NCI-H526 treated with DMSO at 0.1 percent for 48 hours (cell line): ENCODE measurements at regions not wholly inside any gene's neighbourhood (a gene's known extent, or its start where the extent isn't known, plus 50 kb on each side); places are given as distances from the start of the nearest gene placed in this dataset.

Experiments
- DNase-seq: peaks from one replicate; lab custom pipeline; 2025; lab: John Stamatoyannopoulos, UW

DNA sequence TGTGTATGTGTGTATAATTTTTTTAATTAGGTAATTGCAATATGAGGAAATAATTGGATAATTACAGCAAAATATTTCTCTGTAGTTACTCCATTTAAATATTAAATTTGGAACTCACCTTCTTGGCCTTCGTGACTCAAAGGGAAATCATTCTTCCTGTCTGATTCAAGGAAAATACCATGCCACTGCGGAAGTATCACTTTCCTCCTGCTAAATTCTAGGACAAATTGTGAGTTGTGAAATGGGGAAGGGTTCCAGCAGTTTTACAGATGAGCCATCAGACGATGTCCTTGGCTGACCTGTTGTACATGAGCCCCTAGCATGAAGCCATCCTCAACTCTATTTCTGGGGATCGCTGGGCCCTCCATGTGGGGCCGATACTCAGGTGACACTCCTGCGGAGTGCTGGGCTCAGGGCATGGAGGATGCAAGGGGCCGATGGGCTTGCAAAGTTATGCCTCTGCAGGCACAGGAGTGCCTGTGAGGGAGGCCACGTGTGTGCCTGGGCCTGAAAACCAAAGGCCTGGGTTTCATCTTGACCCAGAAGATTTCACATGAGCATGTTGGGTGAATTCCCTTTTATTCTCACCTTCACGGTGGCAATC, 179.6 kb upstream of the TCERG1L start:
- no peak for DNase-seq

GRCh38 chr10:131492211-131492857, 180.8 kb upstream of the TCERG1L start:
- no peak for DNase-seq

DNA sequence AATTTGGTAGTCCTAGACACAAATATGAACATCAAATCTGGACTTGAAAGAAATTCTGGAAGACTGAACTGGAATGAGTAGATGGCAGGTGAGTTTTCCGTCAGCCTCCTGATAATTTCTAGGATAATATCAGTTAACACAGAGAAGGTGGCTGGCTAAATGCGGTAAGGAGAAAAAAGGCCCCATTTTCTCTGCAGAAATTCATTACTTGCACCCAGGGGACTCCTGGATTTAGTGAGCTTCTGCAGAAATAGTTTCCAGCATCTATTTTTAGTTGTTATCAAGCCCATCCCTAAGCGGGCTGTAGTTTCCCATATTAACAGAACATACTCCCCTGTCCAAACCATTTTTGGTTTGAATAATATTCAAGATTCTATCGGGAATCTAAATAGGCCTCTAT, 181.9 kb upstream of the TCERG1L start:
- no peak for DNase-seq

GRCh38 chr10:131494451-131494850, 182.9 kb upstream of the TCERG1L start:
- no peak for DNase-seq

- no peak for DNase-seq
Observed at GRCh38 chr10:131495224-131495623, 183.7 kb upstream of the TCERG1L start.

GRCh38 chr10:131495892-131496291, 184.4 kb upstream of the TCERG1L start:
- DNase-seq, result no peak

DNA sequence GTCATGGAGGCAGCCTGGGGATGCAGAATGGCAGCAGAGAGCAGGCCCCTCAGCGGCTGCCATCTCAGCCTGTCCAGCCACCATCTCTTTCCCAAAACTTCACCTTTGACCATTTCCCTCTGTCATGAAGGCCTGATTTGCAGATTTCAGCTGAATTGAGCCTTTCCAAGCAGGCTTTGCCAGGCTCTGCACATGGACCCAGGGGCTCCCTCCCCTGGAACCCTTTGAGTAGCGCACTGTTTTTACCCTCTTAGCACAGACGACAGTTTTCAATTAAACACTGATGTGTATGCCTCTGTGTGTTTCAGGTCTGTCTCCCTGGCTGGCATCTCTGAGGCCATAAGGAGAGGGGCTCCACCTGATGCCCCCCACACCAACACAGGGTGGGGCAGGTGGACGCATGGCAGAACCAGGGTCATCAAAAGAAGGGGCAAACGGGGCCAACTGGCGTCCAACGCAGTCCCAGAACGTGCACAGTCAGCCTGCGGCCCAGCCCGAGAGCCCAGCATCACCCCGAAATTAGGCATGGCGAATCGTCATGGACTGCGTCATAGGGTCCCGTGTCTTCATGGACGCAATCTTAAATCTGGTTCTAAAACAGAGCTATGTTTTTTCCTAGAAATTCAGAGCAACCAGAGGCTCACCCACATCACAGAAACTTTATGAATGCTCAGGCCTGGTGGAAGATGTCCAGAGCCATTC, 185.0 kb upstream of the TCERG1L start:
- no peak for DNase-seq

DNA sequence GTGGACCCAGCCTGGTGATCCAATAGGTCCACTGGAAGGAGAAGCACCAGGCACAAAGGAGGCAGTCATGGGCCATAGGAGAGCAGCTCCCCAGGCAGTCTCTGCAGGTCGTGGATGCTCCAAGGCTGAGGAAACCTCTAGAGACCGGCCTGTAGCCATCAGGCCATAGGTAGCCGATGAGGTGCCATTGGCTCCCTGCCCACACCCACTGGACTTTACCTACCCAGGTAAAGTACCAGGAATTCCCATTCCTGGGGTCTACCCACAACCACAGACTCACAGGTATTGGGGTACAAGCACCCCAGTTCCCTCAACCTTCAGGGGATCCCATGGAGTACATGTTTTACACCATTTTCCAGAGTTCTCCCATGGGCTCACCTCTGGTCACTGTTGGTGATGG, 188.0 kb upstream of the TCERG1L start:
- DNase-seq, result no peak

- no peak for DNase-seq
Observed at GRCh38 chr10:131500181-131500580, 188.7 kb upstream of the TCERG1L start.

DNA sequence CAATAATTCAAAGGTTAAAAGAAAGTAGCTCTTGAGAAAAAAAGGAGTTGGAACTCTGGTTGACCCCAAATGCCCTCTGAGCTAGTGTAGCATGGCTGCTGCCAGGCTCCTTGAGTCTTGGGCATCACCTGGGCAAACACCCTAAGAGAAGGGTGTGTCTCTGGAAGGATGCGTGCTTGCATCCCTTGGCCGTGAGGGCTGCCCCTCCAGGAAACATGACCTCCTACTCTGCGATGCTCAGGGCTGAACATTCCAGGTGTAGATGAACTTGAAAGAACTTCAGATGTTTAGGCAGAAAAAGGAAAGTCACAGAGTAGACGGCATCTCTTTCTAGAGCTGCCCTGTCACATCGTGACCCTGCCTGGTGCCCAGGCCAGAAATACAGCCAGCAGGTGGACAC, 189.4 kb upstream of the TCERG1L start:
- DNase-seq, result no peak

DNA sequence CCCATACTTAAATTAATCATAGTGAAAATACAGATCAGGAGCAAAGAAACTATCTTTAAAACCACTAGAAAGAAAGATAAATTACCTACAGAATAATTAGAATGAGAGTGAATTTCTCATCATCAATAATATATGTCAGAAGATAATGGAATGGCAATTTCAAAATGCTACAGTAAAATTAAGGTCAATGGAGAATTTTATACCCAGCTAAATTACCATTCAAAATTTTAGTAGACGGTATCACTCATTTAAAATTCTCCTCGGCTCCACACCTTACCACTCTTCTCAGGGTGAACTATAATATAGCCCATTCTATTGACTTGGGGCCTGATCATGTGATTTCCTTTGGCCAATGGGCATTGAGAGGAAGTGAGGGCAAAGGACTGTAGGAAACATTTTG, 192.5 kb upstream of the TCERG1L start:
- DNase-seq, result no peak

DNA sequence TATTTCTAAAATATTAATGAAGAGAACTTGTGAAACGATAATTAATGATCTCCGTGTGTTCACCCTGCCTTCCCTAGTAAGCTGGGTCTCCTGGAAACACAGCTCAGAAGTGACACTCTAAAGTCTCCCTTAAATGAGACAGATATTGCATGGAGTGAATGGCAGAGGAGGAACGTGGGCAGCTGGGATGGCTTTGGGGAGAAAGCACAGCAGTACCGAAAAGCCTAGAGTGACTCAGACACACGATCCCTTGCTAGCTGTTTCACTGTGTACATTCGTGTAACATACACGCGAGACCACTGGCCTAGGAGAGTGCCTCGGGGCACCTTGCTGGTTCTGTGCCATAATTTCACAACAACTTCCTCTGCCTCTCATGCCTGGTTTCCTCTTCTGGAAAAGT, 199.9 kb upstream of the TCERG1L start:
- no peak for DNase-seq

GRCh38 chr10:131512852-131513251, 201.3 kb upstream of the TCERG1L start:
- no peak for DNase-seq

DNA sequence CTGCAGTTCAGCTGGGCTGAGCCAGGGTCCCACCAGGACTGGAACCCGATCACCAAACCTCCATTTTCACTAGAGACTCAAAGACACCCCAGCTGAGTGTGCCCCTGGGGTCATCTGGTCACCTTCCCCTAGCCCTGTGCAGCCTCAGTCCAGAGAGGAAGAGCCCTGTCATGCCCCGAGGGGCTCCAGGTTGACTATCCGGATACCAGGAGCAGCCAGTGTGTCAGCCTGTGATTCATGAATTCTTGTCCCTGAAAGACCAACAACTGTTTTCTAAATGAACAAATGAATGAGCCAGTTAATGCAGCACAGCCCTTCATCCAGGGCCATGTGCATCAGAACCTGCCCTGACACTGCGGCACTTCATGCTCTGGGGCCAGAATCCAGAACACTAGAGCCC, 201.9 kb upstream of the TCERG1L start:
- DNase-seq, result no peak

DNA sequence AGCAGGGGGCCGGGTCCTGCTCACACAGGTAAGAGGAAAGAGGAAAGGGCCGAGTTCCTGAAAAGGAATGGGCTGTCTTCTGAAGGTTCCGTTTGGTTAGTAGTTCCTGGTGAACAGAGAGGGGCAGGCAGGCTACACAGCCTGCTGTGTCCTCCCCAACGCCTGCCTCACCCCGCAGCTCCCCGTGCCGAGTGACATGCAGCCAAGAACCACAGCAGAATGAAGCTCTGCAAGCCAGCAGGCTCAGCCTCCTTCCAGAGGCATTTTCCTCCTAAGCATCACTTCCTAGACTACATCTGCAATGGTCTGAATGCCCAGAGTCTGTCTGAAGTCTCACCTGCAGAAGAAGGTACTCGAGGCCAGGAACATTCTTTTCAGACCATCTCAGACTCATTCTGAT, 202.4 kb upstream of the TCERG1L start:
- no peak for DNase-seq

DNA sequence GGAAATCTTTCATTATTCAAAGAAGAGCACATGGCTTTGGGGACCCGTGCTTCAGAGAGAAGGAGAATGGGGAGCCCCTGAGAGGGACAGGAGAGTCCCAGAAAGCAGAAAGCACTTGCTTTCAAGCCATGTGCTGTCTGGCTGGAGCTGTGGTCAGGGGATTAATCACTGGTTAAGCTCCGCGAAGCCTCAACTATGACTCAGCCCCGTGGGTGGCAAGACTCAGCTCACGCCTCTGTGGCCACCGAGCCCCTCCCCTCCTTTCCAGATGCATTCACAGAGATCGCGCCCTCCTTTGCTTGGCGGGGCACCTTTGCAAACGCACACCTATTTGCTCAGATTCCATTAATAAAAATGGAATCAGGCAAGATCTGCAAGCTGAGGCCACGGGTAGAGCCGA, 202.9 kb upstream of the TCERG1L start:
- no peak for DNase-seq

DNA sequence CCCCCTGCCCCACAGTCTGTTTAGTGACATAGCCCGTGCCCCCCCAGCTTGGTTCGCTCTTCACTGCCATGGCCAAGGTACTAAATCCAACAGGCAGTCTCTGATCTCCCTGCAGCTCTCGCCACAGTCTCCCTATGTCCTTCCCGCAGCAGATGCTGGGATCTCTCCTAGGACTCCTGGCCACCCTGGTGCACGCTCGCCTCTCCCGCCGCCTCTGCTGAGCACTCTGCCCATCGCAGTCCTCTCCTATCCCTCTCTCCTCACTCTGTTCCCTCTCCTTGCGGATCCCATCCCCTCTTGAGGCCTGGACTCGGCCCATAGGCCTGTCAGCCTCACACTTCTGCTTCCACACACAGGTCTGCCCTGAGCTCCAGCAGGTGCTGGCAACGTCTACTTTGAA, 204.8 kb upstream of the TCERG1L start:
- DNase-seq, result no peak

DNA sequence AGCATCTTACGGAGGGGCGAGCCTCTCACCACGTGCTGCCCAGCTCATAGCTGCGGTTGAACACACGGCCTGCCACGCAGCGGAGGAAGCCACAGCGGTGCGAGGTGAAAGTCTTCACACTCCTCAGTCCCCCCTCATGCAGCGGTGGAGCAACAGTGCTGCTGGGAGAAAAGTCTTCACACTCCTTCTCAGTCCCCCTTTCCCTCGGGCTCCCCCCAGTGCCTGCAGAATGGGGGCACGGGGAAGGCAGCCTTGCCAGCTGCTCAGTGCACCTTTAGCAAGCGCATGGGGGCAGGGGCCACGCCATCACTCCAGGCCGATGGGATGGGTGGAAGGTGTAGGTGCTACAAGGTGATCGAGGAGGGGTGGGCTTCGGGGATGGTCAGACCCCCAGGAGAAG, 206.3 kb upstream of the TCERG1L start:
- no peak for DNase-seq

GRCh38 chr10:131519723-131520605, 208.4 kb upstream of the TCERG1L start:
- DNase-seq, result no peak

GRCh38 chr10:131531265-131532190, 220.0 kb upstream of the TCERG1L start:
- no peak for DNase-seq

GRCh38 chr10:131532291-131532690, 220.8 kb upstream of the TCERG1L start:
- no peak for DNase-seq
